SK-N-SH (cell line): ENCODE measurements at regions not wholly inside any gene's neighbourhood (a gene's known extent, or its start where the extent isn't known, plus 50 kb on each side); places are given as distances from the start of the nearest gene placed in this dataset.

ENCODE experiments used
- CTCF ChIA-PET: fragments of 300-600, 350-600 bp; formaldehyde crosslinking; extraction: SDS; loops from one replicate; lab custom pipeline; 2021; lab: Yijun Ruan, JAX
- POLR2A ChIA-PET: fragments of 350-600 bp; sonication (Branson Sonifier 250); formaldehyde crosslinking; extraction: SDS; loops from one replicate; lab custom pipeline; 2020; ENCODE audit warnings: antibody characterized with exemption, inconsistent platforms; lab: Yijun Ruan, JAX
- DNase-seq: peaks from one replicate; pipeline ENCODE4 v3.0.0; 2012
- H2AFZ ChIP-seq: fragments of 200-600 bp; sonication (generic); 2 replicates; pipeline ENCODE4 v1.8.1; 2016; ENCODE audit warnings: antibody characterized with exemption, mild to moderate bottlenecking, low read depth
- H3F3A ChIP-seq: fragments of 200-600 bp; sonication (generic); replicated peaks from 2 replicates; pipeline ENCODE3; 2016; ENCODE audit warnings: antibody characterized with exemption, mild to moderate bottlenecking; ENCODE audit not compliant: insufficient read depth
- H3K27ac ChIP-seq, 2 experiments: fragments of 200-500 bp in 1 of 2; fragments of 200-600 bp in 1 of 2; sonication (Bioruptor generic) in 1 of 2; sonication (generic), shearing (Covaris generic) in 1 of 2; 2 replicates each; pipeline versions ENCODE4 v1.5.1 to v1.6.1; 2014 to 2016; ENCODE audit warnings: low read depth in 2 of 2, inconsistent platforms in 1 of 2, low read length in 1 of 2, mild to moderate bottlenecking in 1 of 2, mixed read lengths in 1 of 2
- H3K27me3 ChIP-seq: fragments of 200-600 bp; sonication (generic), shearing (Covaris generic); 2 replicates; pipeline ENCODE4 v1.6.1; 2016; ENCODE audit warnings: mixed run types; ENCODE audit not compliant: insufficient read depth
- H3K36me3 ChIP-seq, 2 experiments: fragments of 200-500 bp in 1 of 2; fragments of 200-600 bp in 1 of 2; sonication (Bioruptor generic) in 1 of 2; sonication (generic) in 1 of 2; replicated peaks in 1 of 2; 2 replicates each; pipeline versions ENCODE3 to v1.5.1; 2014 to 2016; ENCODE audit warnings: low read length in 1 of 2, mild to moderate bottlenecking in 1 of 2; ENCODE audit not compliant: insufficient read depth in 2 of 2, control insufficient read depth in 1 of 2
- H3K4me1 ChIP-seq, 2 experiments: fragments of 200-500 bp in 1 of 2; fragments of 200-600 bp in 1 of 2; sonication (Bioruptor generic) in 1 of 2; sonication (generic), shearing (Covaris generic) in 1 of 2; 2 replicates each; pipeline versions ENCODE4 v1.5.1 to v1.6.1; 2014 to 2016; ENCODE audit warnings: low read depth in 1 of 2, low read length in 1 of 2, mixed run types in 1 of 2; ENCODE audit not compliant: insufficient read depth in 2 of 2, control insufficient read depth in 1 of 2
- H3K4me2 ChIP-seq: fragments of 200-600 bp; sonication (generic), shearing (Covaris generic); 2 replicates; pipeline ENCODE4 v1.6.1; 2017; ENCODE audit warnings: mixed run types
- H3K4me3 ChIP-seq, 2 experiments: fragments of 200-500 bp in 1 of 2; fragments of 200-600 bp in 1 of 2; sonication (Bioruptor generic) in 1 of 2; sonication (generic), shearing (Covaris generic) in 1 of 2; 2 replicates each; pipeline versions ENCODE4 v1.5.1 to v1.8.1; 2014 to 2016; ENCODE audit warnings: low read depth in 2 of 2, inconsistent platforms in 1 of 2, low read length in 1 of 2, mild to moderate bottlenecking in 1 of 2, mixed read lengths in 1 of 2, moderate library complexity in 1 of 2
- H3K79me2 ChIP-seq: fragments of 200-600 bp; sonication (generic); 2 replicates; pipeline ENCODE4 v1.8.1; 2017; ENCODE audit warnings: mild to moderate bottlenecking; ENCODE audit not compliant: insufficient read depth
- H3K9ac ChIP-seq: fragments of 200-600 bp; sonication (generic); 2 replicates; pipeline ENCODE4 v1.6.1; 2017; ENCODE audit warnings: mixed run types
- H3K9me2 ChIP-seq: fragments of 200-600 bp; sonication (generic); 2 replicates; pipeline ENCODE4 v1.6.1; 2017; ENCODE audit warnings: mixed run types
- H3K9me3 ChIP-seq: fragments of 200-600 bp; sonication (generic); 2 replicates; pipeline ENCODE4 v1.6.1; 2017; ENCODE audit warnings: mixed run types, mild to moderate bottlenecking, moderate library complexity
- H4K20me1 ChIP-seq: fragments of 200-600 bp; sonication (generic); 2 replicates; pipeline ENCODE4 v1.6.1; 2017; ENCODE audit warnings: mild to moderate bottlenecking, mixed run types; ENCODE audit not compliant: insufficient read depth
- EZH2phosphoT487 ChIP-seq: fragments of 200-600 bp; sonication (generic); IDR thresholded peaks from 2 replicates; pipeline ENCODE4 v1.6.1; 2017; ENCODE audit warnings: low read depth, mixed run types, mild to moderate bottlenecking, antibody characterized with exemption, moderate library complexity, borderline replicate concordance
- FOXJ3 ChIP-seq: sonication (generic); formaldehyde crosslinking; IDR thresholded peaks from 2 replicates; pipeline ENCODE4 v1.5.1; 2020; ENCODE audit warnings: mild to moderate bottlenecking, missing genetic modification reagents
- FOXM1 ChIP-seq: IDR thresholded peaks from 2 replicates; pipeline ENCODE4 v1.4.0; 2012; ENCODE audit warnings: low read depth, mild to moderate bottlenecking
- GABPA ChIP-seq: IDR thresholded peaks from 2 replicates; pipeline ENCODE4 v1.4.0; 2012; ENCODE audit warnings: low read depth, mild to moderate bottlenecking
- GATA2 ChIP-seq: sonication (generic); formaldehyde crosslinking; IDR thresholded peaks from 2 replicates; pipeline ENCODE4 v1.5.0; 2020; ENCODE audit warnings: mild to moderate bottlenecking, missing genetic modification reagents
- MXI1 ChIP-seq: IDR thresholded peaks from 2 replicates; pipeline ENCODE4 v1.6.1; 2012; ENCODE audit warnings: mild to moderate bottlenecking, low read depth, low read length, improper control_type of control experiment
- NFIC ChIP-seq: IDR thresholded peaks from 2 replicates; pipeline ENCODE4 v1.4.0; 2012; ENCODE audit warnings: borderline replicate concordance
- NRF1 ChIP-seq: IDR thresholded peaks from 2 replicates; pipeline ENCODE4 v1.6.1; 2012; ENCODE audit warnings: low read depth, mild to moderate bottlenecking, low read length
- POLR2AphosphoS5 ChIP-seq: IDR thresholded peaks from 2 replicates; pipeline ENCODE4 v1.6.1; 2012; ENCODE audit warnings: low read depth, low read length
- RAD21 ChIP-seq: IDR thresholded peaks from 2 replicates; pipeline ENCODE4 v1.6.1; 2012; ENCODE audit warnings: mild to moderate bottlenecking, low read length
- RFX5 ChIP-seq: IDR thresholded peaks from 2 replicates; pipeline ENCODE4 v1.6.1; 2012; ENCODE audit warnings: mild to moderate bottlenecking, improper control_type of control experiment, low read length
- RXRA ChIP-seq: IDR thresholded peaks from 2 replicates; pipeline ENCODE4 v1.4.0; 2012; ENCODE audit warnings: low read depth, mild to moderate bottlenecking, borderline replicate concordance
- SIN3A ChIP-seq: IDR thresholded peaks from 2 replicates; pipeline ENCODE4 v1.6.1; 2012; ENCODE audit warnings: low read depth, mild to moderate bottlenecking, low read length, moderate library complexity, borderline replicate concordance
- SMC3 ChIP-seq: IDR thresholded peaks from 2 replicates; pipeline ENCODE4 v1.6.1; 2012; ENCODE audit warnings: low read depth, low read length, improper control_type of control experiment
- TCF12 ChIP-seq: IDR thresholded peaks from 2 replicates; pipeline ENCODE4 v1.4.0; 2012
- TEAD4 ChIP-seq: IDR thresholded peaks from 2 replicates; pipeline ENCODE4 v1.4.0; 2012; ENCODE audit warnings: mild to moderate bottlenecking, borderline replicate concordance; ENCODE audit not compliant: insufficient read depth
- YY1 ChIP-seq: IDR thresholded peaks from 2 replicates; pipeline ENCODE4 v1.4.0; 2012; ENCODE audit warnings: low read depth, mild to moderate bottlenecking
- WGBS: methylation state at CpG from one replicate; pipeline ENCODE4 v1.1.6; 2017; ENCODE audit warnings: low lambda C conversion rate; 5-methylcytosine and 5-hydroxymethylcytosine counted together
- TF ChIP-seq, protein P1 (sequence below): IDR thresholded peaks from 2 replicates; pipeline ENCODE4 v1.4.0; 2012; ENCODE audit warnings: low read depth, borderline replicate concordance
- TF ChIP-seq, protein P2 (sequence below): fragments of 150-350 bp; IDR thresholded peaks from 2 replicates; pipeline ENCODE4 v1.6.1; 2016; ENCODE audit warnings: mild to moderate bottlenecking, low read depth, low read length
- TF ChIP-seq, protein P3 (sequence below): IDR thresholded peaks from 2 replicates; pipeline ENCODE4 v1.4.0; 2012; ENCODE audit warnings: low read depth, borderline replicate concordance
- TF ChIP-seq, protein P4 (sequence below): IDR thresholded peaks from 2 replicates; pipeline ENCODE4 v1.6.1; 2012; ENCODE audit warnings: mild to moderate bottlenecking, low read depth, low read length, moderate library complexity

DNA sequence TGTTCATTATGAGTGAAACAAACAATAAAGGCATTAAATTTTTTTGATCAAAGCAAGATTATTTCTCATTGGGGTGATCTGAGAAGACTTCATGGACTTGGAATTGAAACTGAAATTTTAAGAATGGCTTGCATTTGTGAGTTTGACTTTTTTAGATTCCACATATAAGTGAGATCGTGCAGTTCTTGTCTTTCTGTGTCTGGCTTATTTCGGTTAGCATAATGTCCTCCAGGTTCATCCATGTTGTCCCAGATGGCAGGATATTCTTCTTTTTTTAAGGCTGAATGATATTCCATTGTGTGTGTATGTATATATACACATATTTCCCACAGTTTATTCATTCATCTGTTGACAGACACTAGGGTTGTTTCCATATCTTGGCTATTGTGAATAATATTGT, 716.5 kb downstream of the PRELID2 start:
- Histone ChIP-seq H3K9me3 (no peaks in the 10 kb centered on the region), H3F3A (no peaks in the 10 kb centered on the region)
- no peak for TF ChIP-seq SIN3A
- no peak for TF ChIP-seq RXRA
- no peak for TF ChIP-seq SMC3
- TF ChIP-seq, protein P1, sequence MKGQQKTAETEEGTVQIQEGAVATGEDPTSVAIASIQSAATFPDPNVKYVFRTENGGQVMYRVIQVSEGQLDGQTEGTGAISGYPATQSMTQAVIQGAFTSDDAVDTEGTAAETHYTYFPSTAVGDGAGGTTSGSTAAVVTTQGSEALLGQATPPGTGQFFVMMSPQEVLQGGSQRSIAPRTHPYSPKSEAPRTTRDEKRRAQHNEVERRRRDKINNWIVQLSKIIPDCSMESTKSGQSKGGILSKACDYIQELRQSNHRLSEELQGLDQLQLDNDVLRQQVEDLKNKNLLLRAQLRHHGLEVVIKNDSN, result no peak
- no peak for TF ChIP-seq FOXM1
- TF ChIP-seq RAD21, result no peak
- no peak for TF ChIP-seq YY1
- TF ChIP-seq GABPA, result no peak
- no peak for TF ChIP-seq RFX5
- no peak for TF ChIP-seq EZH2phosphoT487
- no peak for TF ChIP-seq NFIC
- TF ChIP-seq, protein P2, sequence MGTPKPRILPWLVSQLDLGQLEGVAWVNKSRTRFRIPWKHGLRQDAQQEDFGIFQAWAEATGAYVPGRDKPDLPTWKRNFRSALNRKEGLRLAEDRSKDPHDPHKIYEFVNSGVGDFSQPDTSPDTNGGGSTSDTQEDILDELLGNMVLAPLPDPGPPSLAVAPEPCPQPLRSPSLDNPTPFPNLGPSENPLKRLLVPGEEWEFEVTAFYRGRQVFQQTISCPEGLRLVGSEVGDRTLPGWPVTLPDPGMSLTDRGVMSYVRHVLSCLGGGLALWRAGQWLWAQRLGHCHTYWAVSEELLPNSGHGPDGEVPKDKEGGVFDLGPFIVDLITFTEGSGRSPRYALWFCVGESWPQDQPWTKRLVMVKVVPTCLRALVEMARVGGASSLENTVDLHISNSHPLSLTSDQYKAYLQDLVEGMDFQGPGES, result no peak
- TF ChIP-seq GATA2 (CRISPR knock-in tag), result no peak
- no peak for TF ChIP-seq TCF12
- TF ChIP-seq MXI1, result no peak
- TF ChIP-seq, all 33 proteins: peak for 0
- H4K20me1 ChIP-seq, result no peaks in the 10 kb centered on the region
- H3K9ac ChIP-seq, result no peak overlapping the region
- no peaks in the 10 kb centered on the region for H3K27me3 ChIP-seq
- WGBS, result 29% methylated on average over 2 of the region's 2 CpGs
- H3K4me2 ChIP-seq, result no peak overlapping the region
- H2AFZ ChIP-seq, result no peak overlapping the region
- H3K27ac ChIP-seq, result no peak overlapping the region
- CTCF ChIA-PET, result no interaction called here
- POLR2A ChIA-PET, result no interaction called here
- no peaks in the 10 kb centered on the region for H3K79me2 ChIP-seq
- H3K36me3 ChIP-seq, result no peaks in the 10 kb centered on the region
- H3K4me1 ChIP-seq, result no peaks in the 10 kb centered on the region
- H3K4me3 ChIP-seq, result no peak overlapping the region
- no peaks in the 10 kb centered on the region for H3K9me2 ChIP-seq
- no peak for DNase-seq

DNA sequence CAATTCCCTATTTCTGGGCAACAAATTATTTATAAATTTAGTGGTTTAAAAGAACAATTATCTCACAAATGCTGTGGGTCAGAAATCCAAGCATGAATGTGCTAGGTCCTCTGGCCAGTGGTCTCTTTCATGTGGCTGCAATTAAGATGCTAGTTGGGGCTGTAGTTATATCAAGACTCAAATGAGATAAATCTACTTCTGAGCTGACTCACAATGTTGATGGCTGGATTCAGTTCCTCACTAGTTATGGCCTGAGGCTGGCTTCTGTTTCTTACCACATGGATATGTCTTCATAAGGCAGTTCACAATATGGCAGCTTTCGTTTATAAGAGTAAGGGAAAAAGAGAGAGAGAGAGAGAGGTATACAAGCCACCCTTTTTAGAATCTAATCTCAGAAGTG, 717.0 kb downstream of the PRELID2 start:
- no peak for DNase-seq
- POLR2A ChIA-PET, result no interaction called here
- WGBS, result 35% methylated on average over 1 of the region's 1 CpG
- TF ChIP-seq FOXJ3 (CRISPR knock-in tag) (no peak), MXI1 (no peak), NRF1 (no peak), YY1 (no peak), TEAD4 (no peak), POLR2AphosphoS5 (no peak), EZH2phosphoT487 (no peak), TCF12 (no peak), GATA2 (CRISPR knock-in tag) (no peak), GABPA (no peak)
- TF ChIP-seq, protein P3, sequence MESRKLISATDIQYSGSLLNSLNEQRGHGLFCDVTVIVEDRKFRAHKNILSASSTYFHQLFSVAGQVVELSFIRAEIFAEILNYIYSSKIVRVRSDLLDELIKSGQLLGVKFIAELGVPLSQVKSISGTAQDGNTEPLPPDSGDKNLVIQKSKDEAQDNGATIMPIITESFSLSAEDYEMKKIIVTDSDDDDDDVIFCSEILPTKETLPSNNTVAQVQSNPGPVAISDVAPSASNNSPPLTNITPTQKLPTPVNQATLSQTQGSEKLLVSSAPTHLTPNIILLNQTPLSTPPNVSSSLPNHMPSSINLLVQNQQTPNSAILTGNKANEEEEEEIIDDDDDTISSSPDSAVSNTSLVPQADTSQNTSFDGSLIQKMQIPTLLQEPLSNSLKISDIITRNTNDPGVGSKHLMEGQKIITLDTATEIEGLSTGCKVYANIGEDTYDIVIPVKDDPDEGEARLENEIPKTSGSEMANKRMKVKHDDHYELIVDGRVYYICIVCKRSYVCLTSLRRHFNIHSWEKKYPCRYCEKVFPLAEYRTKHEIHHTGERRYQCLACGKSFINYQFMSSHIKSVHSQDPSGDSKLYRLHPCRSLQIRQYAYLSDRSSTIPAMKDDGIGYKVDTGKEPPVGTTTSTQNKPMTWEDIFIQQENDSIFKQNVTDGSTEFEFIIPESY, result no peak
- TF ChIP-seq, protein P4, sequence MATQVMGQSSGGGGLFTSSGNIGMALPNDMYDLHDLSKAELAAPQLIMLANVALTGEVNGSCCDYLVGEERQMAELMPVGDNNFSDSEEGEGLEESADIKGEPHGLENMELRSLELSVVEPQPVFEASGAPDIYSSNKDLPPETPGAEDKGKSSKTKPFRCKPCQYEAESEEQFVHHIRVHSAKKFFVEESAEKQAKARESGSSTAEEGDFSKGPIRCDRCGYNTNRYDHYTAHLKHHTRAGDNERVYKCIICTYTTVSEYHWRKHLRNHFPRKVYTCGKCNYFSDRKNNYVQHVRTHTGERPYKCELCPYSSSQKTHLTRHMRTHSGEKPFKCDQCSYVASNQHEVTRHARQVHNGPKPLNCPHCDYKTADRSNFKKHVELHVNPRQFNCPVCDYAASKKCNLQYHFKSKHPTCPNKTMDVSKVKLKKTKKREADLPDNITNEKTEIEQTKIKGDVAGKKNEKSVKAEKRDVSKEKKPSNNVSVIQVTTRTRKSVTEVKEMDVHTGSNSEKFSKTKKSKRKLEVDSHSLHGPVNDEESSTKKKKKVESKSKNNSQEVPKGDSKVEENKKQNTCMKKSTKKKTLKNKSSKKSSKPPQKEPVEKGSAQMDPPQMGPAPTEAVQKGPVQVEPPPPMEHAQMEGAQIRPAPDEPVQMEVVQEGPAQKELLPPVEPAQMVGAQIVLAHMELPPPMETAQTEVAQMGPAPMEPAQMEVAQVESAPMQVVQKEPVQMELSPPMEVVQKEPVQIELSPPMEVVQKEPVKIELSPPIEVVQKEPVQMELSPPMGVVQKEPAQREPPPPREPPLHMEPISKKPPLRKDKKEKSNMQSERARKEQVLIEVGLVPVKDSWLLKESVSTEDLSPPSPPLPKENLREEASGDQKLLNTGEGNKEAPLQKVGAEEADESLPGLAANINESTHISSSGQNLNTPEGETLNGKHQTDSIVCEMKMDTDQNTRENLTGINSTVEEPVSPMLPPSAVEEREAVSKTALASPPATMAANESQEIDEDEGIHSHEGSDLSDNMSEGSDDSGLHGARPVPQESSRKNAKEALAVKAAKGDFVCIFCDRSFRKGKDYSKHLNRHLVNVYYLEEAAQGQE, result no peak

More for the DNA sequence above, 717.0 kb downstream of the PRELID2 start:
- H3K4me2 ChIP-seq, result no peak overlapping the region
- no peak overlapping the region for H2AFZ ChIP-seq
- no peaks in the 10 kb centered on the region for H3K79me2 ChIP-seq
- H3K9ac ChIP-seq, result no peak overlapping the region
- H3K27me3 ChIP-seq, result no peaks in the 10 kb centered on the region
- H4K20me1 ChIP-seq, result no peaks in the 10 kb centered on the region
- no peaks in the 10 kb centered on the region for H3K4me1 ChIP-seq
- no peaks in the 10 kb centered on the region for H3K36me3 ChIP-seq
- no peaks in the 10 kb centered on the region for H3K9me2 ChIP-seq
- H3K27ac ChIP-seq, result no peak overlapping the region
- H3K9me3 ChIP-seq, result no peaks in the 10 kb centered on the region
- no peaks in the 10 kb centered on the region for H3F3A ChIP-seq
- H3K4me3 ChIP-seq, result no peak overlapping the region
- CTCF ChIA-PET, result no interaction called here
